SK-N-MC (cell line): ENCODE measurements at regions not wholly inside any gene's neighbourhood (a gene's known extent, or its start where the extent isn't known, plus 50 kb on each side); places are given as distances from the start of the nearest gene placed in this dataset.
"Not testable (repeated sequence)": the region's sequence is repeated elsewhere in the genome, so short reads cannot be mapped to it uniquely, and the experiment has no call there.

Experiments used
- DNase-seq: peaks from one replicate; pipeline ENCODE4 v3.0.0-alpha.2; 2011; ENCODE audit warnings: low read depth, low spot score
- H3K27ac ChIP-seq: fragments of 200-600 bp; sonication (generic); 2 replicates; pipeline ENCODE4 v1.5.1; 2016; ENCODE audit warnings: mixed run types
- H3K36me3 ChIP-seq: fragments of 200-600 bp; sonication (generic); 2 replicates; pipeline ENCODE4 v1.6.1; 2017; ENCODE audit warnings: antibody characterized with exemption, low read length, mixed read lengths; ENCODE audit not compliant: insufficient read depth
- H3K4me3 ChIP-seq: fragments of 200-600 bp; sonication (generic); 2 replicates; pipeline ENCODE4 v1.5.1; 2016
- H3K9ac ChIP-seq: fragments of 200-600 bp; sonication (generic); 2 replicates; pipeline ENCODE4 v1.8.0; 2017; ENCODE audit warnings: mixed run types, mixed read lengths; ENCODE audit not compliant: insufficient read length
- H3K9me3 ChIP-seq: fragments of 200-600 bp; sonication (generic); 2 replicates; pipeline ENCODE4 v1.6.1; 2017; ENCODE audit warnings: low read depth, mild to moderate bottlenecking, antibody characterized with exemption, low read length, moderate library complexity, mixed read lengths
- EZH2 ChIP-seq: fragments of 200-600 bp; sonication (generic); IDR thresholded peaks from one replicate; pipeline ENCODE4 v1.6.1; 2017; ENCODE audit warnings: antibody characterized with exemption
- FOXP2 ChIP-seq: optimal IDR thresholded peaks from 2 replicates; pipeline ENCODE3; 2011; ENCODE audit warnings: mild to moderate bottlenecking, moderate library complexity; ENCODE audit not compliant: insufficient read depth; ENCODE audit errors: extremely low read length, control extremely low read depth
- POLR2AphosphoS5 ChIP-seq: IDR thresholded peaks from 2 replicates; pipeline ENCODE4 v1.6.1; 2012; ENCODE audit warnings: mild to moderate bottlenecking, low read depth, low read length, borderline replicate concordance

DNA sequence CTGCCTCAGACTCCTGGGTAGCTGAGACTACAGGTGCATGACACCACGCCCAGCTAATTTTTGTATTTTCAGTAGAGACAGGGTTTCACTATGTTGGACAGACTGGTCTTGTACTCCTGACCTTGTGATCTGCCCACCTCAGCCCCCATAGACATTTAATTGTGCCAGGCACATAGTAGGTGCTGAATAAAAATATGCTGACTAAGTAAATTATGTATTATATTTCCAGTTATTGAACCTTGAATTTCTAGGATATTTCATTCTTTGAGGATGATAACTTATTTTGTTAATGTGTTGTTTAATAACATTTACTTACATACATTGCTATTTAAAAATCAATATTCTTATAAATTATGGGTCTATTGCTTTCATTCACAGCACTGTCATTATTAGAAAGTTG is 190.4 kb upstream of the LRRTM4 start:
- no peak for DNase-seq

DNA sequence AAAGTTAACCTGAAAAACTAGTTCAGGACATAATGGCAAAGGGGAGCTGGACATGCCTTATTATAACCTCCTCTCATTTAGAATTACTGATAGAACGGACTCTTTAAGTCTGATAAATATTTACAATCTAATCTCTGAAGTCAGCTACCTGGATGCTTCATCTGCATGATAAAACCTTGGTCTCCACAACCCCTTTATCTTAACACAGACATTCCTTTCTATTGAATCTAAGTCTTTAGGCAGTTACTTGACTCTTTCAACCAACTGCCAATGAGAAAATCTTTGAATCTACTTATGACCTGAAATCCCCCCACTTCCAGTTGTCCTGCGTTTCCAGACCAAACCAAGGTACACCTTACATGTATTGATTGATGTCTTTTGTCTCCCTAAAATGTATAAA is 191.2 kb upstream of the LRRTM4 start:
- no peaks in the 10 kb centered on the region for H3K9me3 ChIP-seq
- no peak for TF ChIP-seq EZH2
- no peak overlapping the region for H3K9ac ChIP-seq
- H3K27ac ChIP-seq: no peak overlapping the region
- no peak overlapping the region for H3K4me3 ChIP-seq
- DNase-seq: no peak
- no peaks in the 10 kb centered on the region for H3K36me3 ChIP-seq

More for the DNA sequence above, 190.4 kb upstream of the LRRTM4 start:
- H3K4me3 ChIP-seq: no peak overlapping the region
- H3K9me3 ChIP-seq: no peaks in the 10 kb centered on the region
- H3K27ac ChIP-seq: no peak overlapping the region
- TF ChIP-seq POLR2AphosphoS5 (no peak), FOXP2 (no peak), EZH2 (no peak)
- no peaks in the 10 kb centered on the region for H3K36me3 ChIP-seq
- no peak overlapping the region for H3K9ac ChIP-seq

DNA sequence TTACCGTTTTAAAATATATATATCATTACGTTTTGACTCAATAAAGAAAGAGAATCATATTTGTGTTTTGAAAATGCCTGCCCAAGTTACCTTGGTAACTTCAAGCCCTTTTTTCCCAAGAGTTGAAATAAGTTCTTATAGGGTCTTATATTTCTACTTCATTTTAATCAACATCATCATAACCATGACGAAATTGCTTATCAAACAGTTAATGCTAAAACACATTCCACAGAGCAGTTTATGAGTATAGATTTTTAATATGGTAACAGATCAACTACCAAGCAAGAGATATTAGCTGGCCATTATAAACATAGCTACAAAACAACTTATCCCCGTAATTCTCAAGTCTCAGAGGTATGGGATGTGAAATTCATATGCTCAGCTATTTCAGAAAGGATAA is 197.9 kb upstream of the LRRTM4 start:
- H3K9me3 ChIP-seq: no peaks in the 10 kb centered on the region
- H3K27ac ChIP-seq: no peak overlapping the region
- no peak for DNase-seq
- no peak overlapping the region for H3K9ac ChIP-seq
- TF ChIP-seq POLR2AphosphoS5 (no peak), EZH2 (no peak), FOXP2 (no peak)
- no peak overlapping the region for H3K4me3 ChIP-seq
- no peaks in the 10 kb centered on the region for H3K36me3 ChIP-seq

DNA sequence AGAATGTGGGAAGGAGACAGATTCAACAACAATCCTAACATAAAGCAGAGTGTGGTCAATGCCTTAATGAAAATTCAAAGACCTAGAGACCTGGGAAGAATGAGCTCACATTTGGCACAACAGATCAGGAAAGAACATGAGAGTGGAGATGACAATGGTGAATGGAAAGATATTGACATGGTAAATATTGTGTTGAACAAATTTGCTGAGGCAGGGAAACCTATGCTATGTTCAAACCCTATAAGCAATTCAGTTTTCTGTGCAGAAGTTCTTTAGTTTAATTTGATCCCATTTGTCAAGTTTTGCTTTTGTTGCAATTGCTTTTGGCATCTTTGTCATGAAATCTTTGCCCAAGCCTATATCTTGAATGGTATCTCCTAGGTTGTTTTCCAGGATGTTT is 199.4 kb upstream of the LRRTM4 start:
- no peak overlapping the region for H3K4me3 ChIP-seq
- no peak overlapping the region for H3K9ac ChIP-seq
- H3K27ac ChIP-seq: no peak overlapping the region
- no peaks in the 10 kb centered on the region for H3K9me3 ChIP-seq
- TF ChIP-seq EZH2 (no peak), FOXP2 (no peak), POLR2AphosphoS5 (no peak)
- DNase-seq: no peak
- H3K36me3 ChIP-seq: no peaks in the 10 kb centered on the region

DNA sequence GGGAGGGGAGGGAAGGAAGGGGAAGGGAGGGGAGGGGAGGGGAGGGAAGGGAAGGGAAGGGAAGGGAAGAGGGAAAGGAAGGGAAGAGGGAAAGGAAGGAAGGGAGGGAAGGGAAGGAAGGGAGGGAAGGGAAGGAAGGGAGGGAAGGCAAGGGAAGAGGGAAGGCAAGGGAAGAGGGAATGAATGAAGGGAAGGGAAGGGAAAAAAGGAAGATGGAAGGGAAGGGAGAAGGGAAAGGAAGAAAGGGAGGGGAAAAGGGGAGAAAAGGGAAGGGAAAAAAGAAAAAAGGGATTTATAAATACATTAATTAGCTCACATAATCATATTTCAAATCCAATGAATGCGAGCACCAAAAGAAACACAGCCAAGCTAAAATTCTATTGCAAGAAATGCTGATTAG is 202.9 kb upstream of the LRRTM4 start:
- no peak for DNase-seq
- TF ChIP-seq EZH2: no peak
- TF ChIP-seq FOXP2: no peak
- TF ChIP-seq POLR2AphosphoS5: no peak
- no peak overlapping the region for H3K9ac ChIP-seq
- H3K27ac ChIP-seq: no peak overlapping the region
- no peak overlapping the region for H3K4me3 ChIP-seq
- H3K36me3 ChIP-seq: no peaks in the 10 kb centered on the region
- H3K9me3 ChIP-seq: no peaks in the 10 kb centered on the region

DNA sequence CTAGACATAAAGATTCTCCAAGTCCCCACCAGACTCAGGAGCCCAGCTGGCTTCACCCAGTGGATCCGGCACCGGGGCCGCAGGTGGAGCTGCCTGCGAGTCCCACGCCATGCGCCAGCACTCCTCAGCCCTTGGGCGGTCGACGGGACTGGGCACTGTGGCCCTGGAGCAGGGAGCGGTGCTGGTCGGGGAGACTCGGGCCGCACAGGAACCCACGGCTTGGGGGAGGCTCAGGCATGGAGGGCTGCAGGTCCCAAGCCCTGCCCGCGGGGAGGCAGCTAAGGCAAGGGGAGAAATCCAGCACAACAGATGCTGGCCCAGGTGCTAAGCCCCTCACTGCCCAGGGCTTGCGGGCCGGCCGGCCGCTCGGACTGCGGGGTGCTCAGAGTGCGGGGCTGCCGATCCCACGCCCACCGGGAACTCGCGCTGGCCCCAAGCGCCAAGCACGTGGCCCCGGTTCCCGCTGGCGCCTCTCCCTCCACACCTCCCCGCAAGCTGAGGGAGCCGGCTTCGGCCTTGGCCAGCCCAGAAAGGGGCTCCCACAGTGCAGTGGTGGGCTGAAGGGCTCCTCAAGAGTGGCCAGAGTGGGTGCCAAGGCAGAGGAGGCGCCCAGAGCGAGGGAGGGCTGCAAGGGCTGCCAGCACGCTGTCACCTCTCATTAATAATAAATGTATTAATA is 212.6 kb upstream of the LRRTM4 start:
- not testable (repeated sequence) for H3K9ac ChIP-seq, H3K4me3 ChIP-seq, DNase-seq, H3K36me3 ChIP-seq, H3K27ac ChIP-seq, H3K9me3 ChIP-seq

DNA sequence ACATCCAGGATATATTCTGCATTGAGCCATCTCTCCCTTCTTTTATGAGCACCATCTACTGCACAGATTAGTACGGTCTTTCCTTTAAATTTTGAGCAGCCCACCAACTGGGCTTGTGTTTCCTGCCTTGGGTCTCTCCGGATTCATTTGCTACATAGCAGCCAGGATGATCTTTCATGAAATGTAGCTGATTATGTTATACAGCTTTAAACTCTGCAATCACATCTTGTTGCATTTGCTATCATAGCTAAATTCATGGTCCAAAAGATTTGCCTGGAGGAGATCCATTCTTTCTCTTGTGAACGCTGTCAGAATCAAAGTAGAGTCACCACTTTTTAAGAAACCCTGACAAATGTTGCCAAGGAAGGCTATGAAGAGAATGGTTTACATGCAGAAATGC is 215.1 kb upstream of the LRRTM4 start:
- Histone ChIP-seq H3K27ac (no peak overlapping the region), H3K4me3 (no peak overlapping the region), H3K36me3 (no peaks in the 10 kb centered on the region), H3K9me3 (no peaks in the 10 kb centered on the region), H3K9ac (no peak overlapping the region)
- TF ChIP-seq FOXP2 (no peak), EZH2 (no peak), POLR2AphosphoS5 (no peak)
- no peak for DNase-seq

DNA sequence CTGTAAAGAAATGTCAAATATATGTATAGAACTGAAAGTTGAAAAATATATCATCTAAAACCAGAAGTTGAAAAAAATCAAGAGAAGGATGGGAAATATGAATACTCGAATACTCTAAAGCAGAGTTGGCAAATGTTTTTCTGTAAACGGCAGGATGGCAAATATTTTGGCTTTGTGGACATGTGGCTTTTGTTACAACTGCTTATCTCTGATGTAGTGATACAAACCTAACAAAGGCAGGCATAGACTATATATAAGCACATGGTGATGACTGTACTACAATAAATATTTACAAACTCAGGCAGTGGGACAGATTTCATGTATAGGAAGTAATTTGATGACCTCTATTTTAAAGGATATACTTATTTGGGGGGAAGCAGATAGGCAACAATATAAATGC is 224.6 kb upstream of the LRRTM4 start:
- Histone ChIP-seq H3K9me3 (no peaks in the 10 kb centered on the region), H3K4me3 (no peak overlapping the region), H3K27ac (no peak overlapping the region), H3K9ac (no peak overlapping the region), H3K36me3 (no peaks in the 10 kb centered on the region)
- TF ChIP-seq EZH2 (no peak), FOXP2 (no peak), POLR2AphosphoS5 (no peak)
- no peak for DNase-seq

DNA sequence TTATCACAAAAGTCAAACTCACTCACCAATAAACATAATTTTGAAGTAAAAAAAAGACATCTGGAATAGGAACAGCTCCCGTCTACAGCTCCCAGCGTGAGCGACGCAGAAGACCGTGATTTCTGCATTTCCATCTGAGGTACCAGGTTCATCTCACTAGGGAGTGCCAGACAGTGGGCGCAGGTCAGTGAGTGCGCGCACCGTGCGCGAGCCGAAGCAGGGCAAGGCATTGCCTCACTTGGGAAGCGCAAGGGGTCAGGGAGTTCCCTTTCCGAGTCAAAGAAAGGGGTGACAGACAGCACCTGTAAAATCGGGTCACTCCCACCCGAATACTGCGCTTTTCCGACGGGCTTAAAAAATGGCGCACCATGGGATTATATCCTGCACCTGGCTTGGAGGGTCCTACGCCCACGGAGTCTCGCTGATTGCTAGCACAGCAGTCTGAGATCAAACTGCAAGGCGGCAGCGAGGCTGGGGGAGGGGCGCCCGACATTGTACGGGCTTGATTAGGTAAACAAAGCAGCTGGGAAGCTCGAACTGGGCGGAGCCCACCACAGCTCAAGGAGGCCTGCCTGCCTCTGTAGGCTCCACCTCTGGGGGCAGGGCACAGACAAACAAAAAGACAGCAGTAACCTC is 231.7 kb upstream of the LRRTM4 start:
- H3K4me3 ChIP-seq, DNase-seq, H3K9ac ChIP-seq, H3K9me3 ChIP-seq, H3K27ac ChIP-seq, H3K36me3 ChIP-seq: not testable (repeated sequence)
